ENCODE measurements at regions not wholly inside any gene's neighbourhood (a gene's known extent, or its start where the extent isn't known, plus 50 kb on each side); places are given as distances from the start of the nearest gene placed in this dataset.
"Not testable (repeated sequence)": the region's sequence is repeated elsewhere in the genome, so short reads cannot be mapped to it uniquely, and the experiment has no call there.

DNA sequence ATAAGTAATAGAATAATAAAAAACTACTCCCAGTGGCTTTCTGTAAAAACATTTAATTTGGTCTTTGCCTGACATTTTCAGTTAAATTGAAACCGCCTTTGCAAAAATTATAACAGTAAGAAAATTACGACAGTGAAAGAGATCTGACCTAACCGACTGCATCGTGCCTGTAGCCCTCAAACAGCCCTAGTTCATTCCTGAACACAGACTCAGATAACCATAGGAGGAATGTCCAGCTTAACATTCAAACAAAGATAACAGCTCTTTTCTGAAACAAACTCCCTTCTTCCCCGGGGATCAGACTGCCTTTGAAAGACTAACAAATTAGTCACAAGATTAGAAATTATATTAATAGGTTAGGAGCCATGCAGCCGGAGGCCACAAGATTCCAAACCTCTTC is 252.5 kb upstream of the USP9Y start:
- DNase-seq (ENCODE audit: low read depth in 2 of 2), result not testable (repeated sequence)

DNA sequence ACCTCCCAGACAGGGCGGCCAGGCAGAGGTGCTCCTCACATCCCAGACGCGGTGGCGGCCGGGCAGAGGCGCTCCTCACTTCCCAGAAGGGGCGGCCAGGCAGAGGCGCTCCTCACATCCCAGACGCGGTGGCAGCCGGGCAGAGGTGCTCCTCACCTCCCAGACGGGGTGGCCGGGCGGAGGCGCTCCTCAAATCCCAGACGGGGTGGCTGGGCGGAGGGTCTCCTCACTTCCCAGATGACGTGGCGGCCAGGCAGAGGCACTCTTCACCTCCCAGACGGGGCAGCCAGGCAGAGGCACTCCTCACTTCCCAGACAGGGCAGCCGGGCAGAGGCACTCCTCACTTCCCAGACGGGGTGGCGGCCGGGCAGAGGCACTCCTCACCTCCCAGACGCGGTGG is 247.7 kb upstream of the USP9Y start:
- not testable (repeated sequence) for DNase-seq (ENCODE audit: low read depth in 2 of 2)

DNA sequence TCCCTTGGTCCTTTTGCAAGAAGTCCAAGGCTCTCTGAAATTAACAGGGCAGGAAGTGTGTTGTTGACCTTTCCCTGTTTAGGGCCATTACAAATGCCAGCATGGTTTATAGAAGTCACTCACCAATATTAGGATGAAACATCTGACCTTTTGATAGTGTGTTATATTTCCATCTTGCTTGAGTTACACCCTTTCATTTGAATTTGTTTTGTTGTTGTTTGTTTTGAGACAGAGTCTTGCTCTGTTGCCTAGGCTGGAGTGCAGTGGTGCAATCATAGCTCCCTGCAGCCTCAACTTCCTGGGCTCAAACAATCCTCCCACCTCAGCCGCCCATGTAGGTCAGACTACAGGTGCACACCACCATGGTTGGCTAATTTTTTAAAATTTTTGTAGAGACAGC is 241.1 kb upstream of the USP9Y start:
- no peak for DNase-seq (ENCODE audit: low read depth in 2 of 2)

GRCh38 chrY:12464155-12464554 is 236.9 kb upstream of the USP9Y start:
- no peak for DNase-seq (ENCODE audit: low read depth in 2 of 2)

DNA sequence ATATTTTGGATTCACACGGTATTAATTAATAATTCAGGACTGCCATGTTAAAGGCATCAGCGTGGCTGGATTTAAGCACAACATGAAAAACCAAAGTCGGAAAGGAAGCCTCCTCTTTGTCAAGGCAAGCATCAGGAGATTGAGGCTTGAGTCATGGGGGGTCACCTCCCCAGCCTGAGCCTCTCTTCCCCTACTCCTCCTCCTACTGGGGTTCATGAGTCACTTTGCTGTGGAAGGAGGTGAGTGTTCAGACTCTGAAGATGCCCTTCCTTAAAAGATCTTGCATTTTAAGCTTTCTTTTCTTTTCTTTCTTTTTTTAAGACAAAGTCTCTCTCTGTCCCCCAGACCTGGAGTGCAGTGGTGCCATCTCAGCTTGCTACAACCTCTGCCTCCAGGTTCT is 235.3 kb upstream of the USP9Y start:
- DNase-seq (ENCODE audit: low read depth in 2 of 2), result no peak

DNA sequence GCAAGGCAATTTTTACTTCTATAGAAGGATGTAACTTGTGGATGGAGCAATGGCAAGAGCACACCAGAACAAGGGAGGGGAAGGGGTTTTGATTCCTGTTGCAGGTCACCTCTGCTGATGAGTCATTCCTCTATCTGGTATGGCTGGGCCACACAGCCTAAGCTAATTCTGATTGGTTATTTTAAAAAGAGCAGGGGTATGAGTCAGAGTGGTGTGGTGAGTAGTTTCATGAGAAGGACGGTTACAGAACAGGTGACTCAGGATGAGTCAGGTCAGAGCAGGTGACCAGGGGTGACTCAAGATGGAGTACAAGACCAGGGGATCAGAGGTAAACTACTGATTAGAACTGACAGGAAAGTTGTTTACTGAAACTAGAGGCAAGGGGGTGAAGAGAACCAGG is 231.9 kb upstream of the USP9Y start:
- DNase-seq (ENCODE audit: low read depth in 2 of 2), result no peak

DNA sequence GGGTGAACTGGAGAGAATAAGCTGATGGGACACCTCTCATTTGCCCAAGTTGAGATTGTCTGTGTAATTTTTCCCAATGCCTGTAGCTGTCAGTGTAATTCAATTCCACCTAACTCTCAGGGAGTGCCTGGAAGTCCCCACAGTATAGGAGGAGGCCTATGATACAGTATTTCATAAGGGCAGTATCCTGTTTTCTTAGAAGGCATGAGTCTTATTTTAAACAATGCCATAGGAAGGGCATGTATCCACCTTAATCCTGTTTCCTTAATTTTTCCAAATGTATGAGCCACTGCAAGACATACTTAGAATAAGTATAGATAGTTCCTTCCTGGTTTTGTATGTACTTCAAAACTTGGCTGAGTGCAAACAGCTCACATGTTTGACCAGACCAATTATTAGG is 226.6 kb upstream of the USP9Y start:
- DNase-seq (ENCODE audit: low read depth in 2 of 2), result no peak

DNA sequence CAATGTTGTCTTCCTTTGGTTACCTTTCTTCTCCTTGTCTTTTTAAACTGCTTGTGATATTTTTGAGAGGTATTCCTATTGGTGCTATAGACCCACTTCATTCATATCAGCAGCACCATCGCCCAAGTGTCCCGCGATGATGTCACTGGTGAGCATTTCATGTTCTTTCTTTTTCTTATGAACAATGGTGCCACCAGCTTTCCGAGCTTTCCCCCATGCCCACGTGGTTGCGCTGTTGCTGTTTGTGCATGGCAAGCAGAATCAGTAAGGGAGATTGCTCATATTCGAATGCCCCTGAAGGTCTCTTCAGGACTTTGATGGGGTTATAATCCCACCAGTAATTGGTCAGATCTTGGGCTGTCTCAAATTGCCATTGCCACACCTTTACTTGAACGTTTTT is 221.6 kb upstream of the USP9Y start:
- peak in 1 of 2 donors; percentile 10 for DNase-seq (ENCODE audit: low read depth in 2 of 2)

- DNase-seq (ENCODE audit: low read depth in 2 of 2), result no peak
Measured at GRCh38 chrY:12483394-12483793, 217.6 kb upstream of the USP9Y start.

DNA sequence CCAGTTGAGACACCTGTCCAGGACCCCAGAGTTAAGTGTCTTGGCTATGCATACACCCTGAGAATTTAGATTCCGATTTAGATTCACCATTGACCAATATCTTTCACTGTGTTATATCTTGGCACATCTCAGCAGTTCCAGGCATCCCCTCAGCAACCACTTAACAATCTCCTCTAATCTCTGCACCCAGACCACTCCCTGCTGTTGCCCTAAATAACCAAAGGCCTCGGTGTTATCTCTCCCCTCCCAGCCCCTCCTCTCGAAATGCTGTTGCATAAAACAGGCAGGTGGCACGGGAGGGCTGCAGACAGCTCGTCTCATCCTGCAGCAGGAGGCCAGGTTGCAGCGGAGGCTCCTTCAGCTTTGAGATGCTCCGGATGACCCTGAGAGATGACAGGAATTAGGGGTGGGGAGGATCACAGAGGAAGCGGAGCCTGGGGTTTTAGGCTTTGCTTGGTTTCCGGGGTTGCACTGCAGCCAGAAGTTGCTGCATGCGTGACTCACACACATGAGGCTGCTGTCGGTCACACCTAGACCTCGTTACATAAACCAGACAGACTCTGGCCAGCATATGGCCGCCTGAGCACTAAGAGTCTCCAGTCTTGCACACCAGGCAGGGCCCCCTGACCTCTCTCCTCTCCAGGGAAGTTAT is 210.3 kb upstream of the USP9Y start:
- no peak for DNase-seq (ENCODE audit: low read depth in 2 of 2)

DNA sequence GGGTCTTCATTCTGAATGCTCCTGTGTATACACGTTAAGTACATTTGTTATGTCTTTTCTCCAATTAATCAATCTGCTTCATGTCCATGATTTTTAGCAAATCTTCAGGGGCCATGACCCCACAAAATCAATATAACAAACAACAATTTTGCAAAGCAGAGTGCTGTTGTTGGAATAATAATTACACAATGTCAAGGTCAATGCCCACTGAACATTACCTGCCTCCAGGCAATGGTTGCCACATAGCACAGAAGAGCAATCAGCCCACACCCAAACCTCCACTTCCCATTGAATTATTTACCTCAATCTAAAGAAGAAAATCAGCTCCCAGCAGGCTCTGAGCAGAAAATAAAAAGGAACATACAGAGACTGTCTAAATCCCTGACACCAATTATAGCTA is 208.8 kb upstream of the USP9Y start:
- no peak for DNase-seq (ENCODE audit: low read depth in 2 of 2)

GRCh38 chrY:12496007-12496406 is 205.0 kb upstream of the USP9Y start:
- no peak for DNase-seq (ENCODE audit: low read depth in 2 of 2)

DNA sequence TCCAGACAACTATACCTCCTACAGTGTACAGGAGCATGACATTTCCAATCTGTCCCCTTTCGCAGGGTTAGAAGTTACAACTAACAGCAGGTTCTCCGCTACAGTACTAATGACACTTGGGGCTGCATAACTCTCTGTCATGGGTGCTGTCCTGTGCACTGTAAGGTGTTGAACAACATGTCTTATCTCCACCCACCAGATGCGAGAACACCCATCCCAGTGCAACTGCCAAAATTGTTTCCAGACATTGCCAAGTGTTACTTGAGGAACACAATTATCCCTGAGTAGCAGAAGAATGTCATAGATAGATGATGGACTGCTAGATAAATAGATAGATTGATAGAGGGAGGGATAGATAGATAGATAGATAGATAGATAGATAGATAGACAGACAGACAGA is 200.9 kb upstream of the USP9Y start:
- DNase-seq (ENCODE audit: low read depth in 2 of 2), result no peak

DNA sequence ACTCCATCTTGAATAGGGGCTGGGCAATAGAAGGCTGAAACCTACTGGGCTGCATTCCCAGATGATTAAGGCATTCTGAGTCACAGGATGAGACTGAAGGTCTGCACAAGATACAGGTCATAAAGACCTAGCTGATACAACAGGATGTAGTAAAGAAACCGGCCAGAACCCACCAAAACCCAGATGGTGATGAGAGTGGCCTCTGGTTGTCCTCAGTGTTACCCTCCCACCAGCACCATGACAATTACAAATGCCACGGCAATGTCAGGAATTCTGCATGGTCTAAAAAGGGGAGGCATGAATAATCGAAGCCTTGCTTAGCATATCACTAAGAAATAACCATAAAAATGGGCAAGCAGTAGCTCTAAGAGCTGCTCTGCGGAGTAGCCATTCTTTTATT is 197.0 kb upstream of the USP9Y start:
- not testable (repeated sequence) for DNase-seq (ENCODE audit: low read depth in 2 of 2)

GRCh38 chrY:12517338-12517737 is 183.7 kb upstream of the USP9Y start:
- DNase-seq (ENCODE audit: low read depth in 2 of 2), result no peak

GRCh38 chrY:12525206-12525605 is 175.8 kb upstream of the USP9Y start:
- no peak for DNase-seq (ENCODE audit: low read depth in 2 of 2)

- no peak for DNase-seq (ENCODE audit: low read depth in 2 of 2)
Measured at GRCh38 chrY:12526362-12527063, 174.5 kb upstream of the USP9Y start.

GRCh38 chrY:12537226-12537854 is 163.7 kb upstream of the USP9Y start:
- no peak for DNase-seq (ENCODE audit: low read depth in 2 of 2)

DNA sequence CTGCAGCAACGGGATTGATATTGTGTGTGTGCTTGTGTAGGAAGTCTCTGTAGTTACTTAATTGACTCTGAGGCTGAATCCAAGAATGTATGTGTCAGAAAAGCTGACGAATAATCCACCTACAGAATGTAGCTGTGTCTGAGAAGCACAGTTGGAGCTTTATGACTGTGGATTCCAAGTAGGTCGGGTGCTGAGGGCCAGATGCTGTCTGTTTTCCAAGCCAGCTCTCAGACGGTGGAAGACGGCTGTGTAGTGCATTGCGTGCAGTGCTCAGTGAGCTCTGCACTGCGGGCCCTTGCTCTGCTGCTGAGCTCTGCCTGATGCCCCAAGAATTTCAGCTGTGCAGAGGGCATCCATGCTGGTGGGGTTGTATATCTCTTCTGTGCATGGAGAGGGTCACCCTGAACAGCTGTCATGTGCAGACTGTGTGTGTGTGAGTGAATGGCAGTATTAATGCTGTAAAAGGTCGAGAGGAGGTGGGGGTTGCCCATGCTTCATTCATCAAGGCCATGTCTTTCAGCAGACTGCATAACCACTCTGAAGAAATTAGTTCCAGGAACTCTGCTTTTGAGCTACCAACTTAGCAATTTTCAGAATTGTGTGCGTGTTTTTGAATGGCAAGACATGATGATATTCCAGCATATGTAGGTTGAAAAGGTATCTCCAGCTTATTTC is 154.1 kb upstream of the USP9Y start:
- DNase-seq (ENCODE audit: low read depth in 2 of 2), result no peak

DNA sequence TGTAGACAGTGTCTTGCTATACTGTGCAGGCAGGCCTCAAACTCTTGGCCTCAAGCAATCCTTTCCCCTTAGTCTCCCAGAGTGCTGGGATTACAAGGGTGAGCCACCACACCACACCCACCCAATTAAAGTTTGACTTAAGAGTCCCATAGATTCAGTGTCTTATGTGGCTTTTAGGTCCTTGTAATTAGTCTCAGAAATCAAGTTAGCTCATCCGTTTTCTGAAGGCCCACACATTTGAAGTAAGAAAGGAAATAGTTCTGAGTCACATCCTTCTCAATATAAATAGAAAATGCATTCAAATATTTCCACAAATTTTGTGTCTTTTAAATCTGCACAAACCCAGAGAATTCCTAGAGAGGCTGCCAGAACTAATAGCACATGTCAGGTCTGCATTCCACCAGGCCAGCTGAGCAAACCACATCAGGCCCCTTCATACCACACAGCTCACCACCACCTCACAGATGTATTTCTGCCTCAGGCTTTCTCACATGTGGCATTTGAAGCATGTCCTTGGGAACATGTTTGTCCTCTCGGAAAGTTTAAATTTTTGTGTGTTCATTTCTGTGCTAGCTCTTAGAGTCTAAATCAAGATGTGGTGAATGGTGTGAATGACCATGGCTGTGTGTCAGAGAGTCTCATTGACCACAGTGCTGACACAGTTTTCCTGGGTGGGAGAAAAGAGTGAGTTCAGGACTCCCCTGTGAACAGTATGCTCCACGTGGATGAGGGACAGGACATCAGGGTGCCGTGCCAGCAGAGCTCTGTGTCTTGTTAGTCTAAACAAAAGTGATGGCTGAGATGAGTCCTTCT is 148.4 kb upstream of the USP9Y start:
- no peak for DNase-seq (ENCODE audit: low read depth in 2 of 2)

GRCh38 chrY:12553909-12554308 is 147.1 kb upstream of the USP9Y start:
- DNase-seq (ENCODE audit: low read depth in 2 of 2), result no peak

- DNase-seq (ENCODE audit: low read depth in 2 of 2), result no peak
Measured at GRCh38 chrY:12555005-12555404, 146.0 kb upstream of the USP9Y start.
